ENCODE measurements at regions not wholly inside any gene's neighbourhood (a gene's known extent, or its start where the extent isn't known, plus 50 kb on each side); places are given as distances from the start of the nearest gene placed in this dataset.
"Not testable (repeated sequence)": the region's sequence is repeated elsewhere in the genome, so short reads cannot be mapped to it uniquely, and the experiment has no call there.

DNA sequence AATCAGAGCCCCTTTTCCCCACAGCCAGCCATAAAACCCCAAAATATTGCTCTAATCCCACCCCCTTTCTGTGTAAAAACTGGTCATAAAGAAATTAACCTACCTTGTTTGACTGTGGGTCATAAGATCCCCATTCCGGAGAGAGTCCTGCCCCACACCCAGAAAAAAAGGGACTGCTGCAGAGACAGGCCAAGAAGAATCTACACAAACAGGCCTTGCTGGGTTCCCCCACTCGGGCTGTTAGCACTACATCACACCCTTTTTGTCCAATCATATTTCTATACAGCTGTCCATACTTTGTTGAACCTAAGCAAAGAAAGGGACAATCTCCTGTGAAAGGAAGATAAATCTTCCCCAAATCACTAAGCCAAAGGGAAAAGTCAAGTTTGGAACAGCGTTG is 84.4 kb upstream of the MFGE8 start:
- no peak for DNase-seq

DNA sequence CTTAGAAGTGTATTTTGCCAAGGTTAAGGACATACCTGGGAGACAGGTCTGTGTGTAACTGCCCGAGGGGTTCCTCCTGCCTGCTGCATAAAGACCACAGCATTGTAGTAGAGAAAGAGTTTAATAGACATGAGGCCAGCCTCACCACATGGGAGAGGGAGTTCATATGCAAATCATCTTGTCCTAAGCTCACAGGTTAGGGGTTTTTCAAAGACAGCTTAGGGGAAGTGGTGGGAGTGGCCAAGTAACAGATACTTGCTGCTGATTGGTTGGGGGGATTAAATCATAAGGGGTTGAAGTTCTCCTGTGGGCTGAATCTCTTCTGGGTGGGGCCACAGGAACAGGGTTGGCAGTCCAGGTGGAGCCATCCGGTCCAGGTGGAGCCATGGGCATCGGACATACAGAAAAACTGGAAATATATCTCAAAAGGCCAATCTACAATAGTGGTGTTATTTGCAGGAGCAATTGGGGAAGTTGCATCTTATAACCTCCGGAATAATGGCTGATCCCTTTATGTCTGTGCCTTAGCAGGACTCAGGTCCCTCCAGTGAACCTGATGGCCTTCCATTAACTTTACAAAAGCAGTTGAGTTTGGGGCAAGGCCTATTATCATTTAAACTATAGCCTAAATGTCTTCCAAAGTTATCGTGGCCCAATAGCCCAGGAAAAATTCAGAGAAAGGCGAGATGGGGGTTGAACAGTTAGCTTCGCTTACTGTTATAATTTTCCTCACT is 86.0 kb upstream of the MFGE8 start:
- DNase-seq = no peak

DNA sequence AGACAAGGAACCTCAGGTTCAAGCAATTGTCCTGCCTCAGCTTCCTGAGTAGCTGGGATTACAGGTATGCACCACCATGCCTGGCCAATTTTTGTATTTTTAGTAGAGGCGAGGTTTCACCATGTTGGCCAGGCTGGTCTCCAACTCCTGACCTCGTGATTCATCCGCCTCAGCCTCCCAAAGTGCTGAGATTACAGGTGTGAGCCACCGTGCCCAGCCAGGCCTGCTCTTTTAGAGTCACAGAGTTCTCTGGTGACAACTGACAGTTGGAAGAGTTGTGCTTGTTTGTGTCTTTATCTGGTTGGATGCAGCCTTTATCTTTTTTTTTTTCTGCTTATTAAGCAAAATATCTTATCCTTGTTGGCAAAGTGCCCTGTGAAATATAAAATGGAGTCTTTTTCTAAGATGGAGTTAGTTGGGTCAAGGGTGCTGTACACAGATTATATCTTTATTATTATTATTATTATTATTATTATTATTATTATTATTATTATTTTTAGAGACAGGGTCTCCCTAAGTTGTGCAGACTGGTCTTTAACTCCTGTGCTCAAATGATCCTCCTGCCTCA is 86.5 kb upstream of the ABHD2 start:
- not testable (repeated sequence) for DNase-seq

DNA sequence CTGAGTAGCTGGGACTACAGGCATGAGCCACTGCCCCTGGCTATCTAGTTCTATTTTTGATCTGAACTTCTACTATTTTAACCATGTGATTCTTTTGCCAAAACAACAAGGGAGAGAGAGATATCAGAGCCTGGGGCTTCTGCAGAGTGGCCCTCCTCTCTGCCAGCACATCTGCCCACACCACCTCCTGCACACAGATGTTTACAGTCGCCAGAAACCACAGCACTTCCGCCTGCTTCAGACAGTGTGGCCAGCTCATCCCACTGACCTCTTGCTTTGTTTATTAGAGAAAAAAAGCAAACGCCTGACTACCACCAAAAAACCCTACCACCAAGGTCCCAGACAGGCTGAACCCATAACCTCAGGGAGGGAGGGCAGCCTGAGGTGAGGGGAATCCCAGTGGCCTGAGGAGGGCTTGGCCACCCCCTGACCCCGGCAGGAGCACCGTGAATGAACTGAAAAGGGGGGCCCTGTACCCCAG is 85.9 kb upstream of the ABHD2 start:
- no peak for DNase-seq

DNA sequence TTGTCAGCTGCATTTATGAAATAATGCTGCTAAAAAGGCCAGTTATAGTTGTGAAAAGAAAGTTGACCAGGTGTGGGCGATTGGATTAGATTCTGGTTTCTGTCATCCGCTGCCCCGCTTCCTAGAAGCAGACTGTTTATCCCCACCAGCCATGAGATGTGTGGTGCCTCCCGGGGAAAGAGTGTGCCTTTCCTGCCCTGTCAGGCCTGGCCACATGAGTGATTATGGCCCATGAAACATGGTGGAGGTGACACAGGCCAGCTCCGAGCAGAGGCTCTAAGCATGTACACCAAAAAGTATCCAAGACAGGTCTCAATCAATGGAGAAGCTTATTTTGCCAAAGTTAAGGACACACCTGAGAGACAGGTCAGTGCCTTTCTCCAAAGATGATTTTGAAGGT is 85.4 kb upstream of the ABHD2 start:
- no peak for DNase-seq

DNA sequence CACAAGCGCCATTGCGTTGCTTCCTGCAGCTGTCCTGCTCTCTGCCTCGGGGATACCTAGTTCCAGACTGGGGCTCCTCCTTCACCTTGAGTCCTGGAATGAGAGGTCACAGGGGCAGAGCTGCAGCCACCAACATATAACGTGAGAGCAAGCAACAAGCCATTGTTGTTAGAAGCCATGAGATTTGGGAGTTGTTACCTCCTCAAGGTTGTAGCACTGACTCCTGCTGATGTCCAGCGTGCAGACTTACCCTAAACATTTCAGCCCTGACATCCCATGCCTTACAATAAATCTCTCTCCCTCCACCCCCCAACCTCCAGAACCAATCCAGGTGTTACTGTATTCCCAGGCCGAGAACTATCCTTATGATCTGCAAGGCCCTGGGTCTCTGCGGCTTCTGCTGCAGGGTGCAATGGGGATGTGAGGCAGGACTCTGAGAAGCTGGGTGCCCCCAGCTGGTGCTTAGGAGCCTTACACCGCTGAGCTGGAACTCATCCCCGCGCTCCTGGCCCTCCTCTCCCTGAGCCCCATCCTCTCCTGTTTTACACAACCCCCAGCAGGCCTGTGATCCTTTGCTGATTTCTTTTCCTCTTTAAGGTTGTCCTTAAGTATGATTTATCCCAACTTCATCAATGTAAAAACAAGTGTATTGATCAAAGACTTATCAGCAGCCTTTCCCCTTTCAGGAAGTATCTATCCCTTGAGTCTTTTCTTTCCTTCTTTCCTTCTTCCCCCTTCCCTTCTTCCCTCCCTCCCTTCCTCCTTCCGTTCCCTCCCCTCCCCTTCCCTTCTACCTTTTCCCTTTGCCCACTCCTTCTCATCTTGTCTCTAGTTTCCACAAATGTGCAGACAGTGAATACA is 84.2 kb upstream of the ABHD2 start:
- no peak for DNase-seq

DNA sequence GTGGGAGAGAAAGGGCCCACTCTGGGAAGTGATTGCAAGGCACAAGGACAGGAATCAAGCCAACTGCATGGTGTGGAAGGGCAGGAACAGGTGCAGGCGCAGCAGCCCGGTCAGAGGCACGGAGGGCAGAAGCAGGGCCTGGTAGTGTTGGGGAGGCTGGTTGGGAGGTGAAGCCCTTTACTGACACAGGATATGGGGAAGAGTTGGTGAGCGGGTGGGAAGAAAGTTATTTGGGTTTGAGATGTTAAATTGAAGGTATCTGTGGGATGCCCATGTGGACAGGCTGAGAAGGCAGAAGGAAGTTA is 83.6 kb upstream of the ABHD2 start:
- DNase-seq = no peak

DNA sequence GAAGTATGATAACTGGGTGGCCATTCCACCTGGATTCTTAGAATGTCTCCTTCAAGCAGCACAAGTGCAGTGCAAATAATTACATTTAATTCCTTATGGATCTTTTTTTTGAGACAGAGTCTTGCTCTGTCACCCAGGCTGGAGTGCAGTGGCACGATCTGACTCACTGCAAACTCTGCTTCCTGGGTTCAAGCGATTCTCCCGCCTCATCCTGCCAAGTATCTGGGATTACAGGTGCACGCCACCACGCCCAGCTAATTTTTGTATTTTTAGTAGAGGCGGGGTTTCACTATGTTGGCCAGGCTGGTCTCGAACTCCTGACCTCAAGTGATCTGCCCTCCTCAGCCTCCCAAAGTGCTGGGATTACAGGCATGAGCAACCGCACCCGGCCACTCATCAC is 80.7 kb upstream of the ABHD2 start:
- not testable (repeated sequence) for DNase-seq

DNA sequence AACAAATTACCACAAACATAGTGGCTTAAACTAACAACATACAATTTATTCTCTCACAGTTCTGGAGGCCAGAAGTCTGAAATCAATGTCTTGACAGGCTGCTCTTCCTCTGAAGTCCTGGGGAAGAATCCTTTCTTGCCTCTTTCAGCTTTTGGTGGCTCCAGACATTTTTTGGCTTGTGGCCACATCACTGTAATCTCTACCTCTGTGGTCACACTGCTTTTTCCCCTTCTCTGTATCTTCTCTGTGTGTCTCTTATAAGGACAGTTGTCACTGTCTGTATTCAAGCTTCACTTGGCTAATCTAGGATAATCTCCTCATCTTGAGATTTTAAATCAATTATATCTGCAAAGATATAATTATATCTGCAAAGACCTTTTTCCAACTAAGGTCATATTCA is 80.3 kb upstream of the ABHD2 start:
- DNase-seq = no peak

DNA sequence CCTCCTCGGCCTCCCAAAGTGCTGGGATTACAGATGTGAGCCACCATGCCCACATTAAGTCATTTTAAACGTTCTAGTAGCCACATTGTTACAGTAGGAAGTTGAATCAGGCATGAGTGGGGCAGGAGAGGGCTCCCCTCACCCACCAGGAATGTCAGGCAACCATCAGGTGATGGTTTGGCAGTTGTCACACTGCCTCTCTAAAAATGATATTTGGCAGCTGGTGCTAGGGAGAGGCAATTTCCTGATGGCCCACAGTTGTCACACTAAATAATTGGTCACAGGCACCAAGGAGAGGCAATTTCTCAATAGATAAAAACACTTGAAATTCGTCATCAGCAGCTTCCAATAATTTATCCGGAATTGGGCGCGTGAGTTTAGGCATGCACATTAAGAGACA is 79.2 kb upstream of the ABHD2 start:
- no peak for DNase-seq

DNA sequence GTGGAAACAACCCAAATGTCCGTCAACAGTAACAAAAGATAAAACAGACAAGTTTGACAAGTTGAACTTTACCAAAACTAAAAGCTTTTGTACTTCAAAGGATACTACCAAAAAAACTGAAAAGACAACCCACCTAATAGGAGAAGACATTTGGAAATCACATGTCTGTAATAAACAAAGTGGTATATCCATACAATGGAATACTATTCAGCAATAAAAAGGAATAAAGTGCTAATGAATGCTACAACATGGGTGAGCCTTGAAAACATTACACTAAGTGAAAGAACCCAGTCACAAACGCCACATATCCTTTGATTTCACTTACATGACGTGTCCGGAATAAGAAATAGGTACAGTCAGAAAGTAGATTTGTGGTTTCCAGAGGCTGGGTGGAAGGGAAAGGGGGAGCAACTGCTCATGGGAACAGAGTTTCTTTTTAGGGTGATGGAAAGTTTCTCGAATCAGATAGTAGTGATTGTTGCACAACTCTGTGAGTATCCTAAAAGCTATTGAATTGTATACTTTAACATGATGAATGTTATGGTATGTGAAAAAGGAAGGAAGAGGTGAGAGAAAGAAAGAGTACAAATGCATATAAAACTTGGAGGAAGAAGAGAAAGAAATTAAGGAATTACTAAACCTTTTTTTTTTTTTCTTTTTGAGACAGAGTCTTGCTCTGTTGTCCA is 72.7 kb upstream of the ABHD2 start:
- no peak for DNase-seq

DNA sequence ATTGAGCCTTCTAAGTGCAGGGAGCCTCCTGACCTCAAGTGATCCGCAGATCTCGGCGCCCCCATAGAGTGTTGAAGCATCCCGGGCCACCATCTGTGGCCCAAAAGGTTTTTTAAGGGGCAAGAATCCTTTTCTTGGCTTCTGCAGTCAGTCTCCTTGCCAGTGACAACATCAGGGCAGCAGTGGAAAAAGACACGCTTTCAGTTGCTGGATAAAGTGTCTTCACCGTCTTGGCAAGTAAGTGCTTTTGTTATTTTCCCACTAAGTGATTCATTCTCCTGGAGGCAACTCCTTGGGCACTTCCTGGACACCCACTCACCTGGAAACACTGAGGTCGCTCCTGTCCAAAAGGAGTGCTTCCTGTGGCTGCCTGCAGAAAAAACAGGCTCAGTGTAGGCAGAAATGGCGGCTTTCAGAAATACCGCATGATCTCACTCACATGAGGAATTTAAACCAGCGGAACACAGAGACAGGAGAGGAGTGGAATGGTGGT is 71.7 kb upstream of the ABHD2 start:
- DNase-seq = no peak

DNA sequence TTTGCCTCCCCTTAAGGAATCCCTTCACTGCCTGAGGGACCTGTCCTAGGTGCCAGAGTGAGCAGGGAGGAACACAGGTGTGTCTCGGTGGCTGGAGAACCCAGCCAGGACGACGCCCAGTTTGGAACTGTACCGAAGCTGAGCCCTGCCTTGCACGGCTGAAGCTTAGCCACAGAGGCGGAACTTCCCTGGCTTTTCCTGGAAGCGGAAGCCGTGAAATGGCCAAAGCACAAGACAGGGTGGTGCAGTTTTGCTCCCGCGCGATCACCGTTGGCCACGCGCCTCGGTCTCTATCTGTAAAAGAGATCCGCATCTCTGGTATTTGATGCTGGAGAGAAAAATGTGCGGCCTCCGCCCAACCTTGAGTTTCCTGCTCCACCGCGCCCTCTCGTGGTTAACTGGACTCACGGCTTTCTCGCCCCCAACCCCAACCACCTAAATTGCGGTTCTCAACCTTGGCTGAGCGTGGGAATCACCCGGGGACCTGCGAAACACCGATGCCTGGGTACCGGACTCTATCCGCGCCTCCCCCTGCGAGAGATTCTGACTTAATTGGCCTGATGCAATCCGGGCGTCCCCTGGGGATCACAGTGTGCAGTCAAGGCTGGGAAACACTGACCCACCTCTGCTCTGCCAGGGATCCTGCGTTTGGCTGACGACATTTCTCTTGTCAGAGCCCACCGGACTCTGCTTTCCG is 70.7 kb upstream of the ABHD2 start:
- DNase-seq = peak; percentile 44

DNA sequence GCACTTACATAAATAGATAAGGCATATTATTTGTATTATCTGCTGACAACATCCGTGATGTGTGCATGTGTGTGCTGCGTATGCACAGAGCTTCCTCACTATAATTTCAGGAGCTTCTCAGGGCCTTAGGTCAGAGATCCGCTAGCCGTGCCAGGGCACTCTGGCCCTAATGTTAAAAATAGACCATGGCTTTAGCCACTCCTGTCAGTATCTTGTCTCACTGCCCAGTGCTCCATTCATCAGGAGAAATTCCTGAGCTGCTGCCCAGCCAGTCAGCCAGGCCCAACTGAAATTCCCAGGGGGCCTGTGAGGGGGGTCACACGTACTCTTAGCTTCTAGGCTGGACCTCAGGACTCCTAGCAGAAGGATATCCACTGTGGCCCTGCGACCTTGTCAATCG is 70.0 kb upstream of the ABHD2 start:
- no peak for DNase-seq

DNA sequence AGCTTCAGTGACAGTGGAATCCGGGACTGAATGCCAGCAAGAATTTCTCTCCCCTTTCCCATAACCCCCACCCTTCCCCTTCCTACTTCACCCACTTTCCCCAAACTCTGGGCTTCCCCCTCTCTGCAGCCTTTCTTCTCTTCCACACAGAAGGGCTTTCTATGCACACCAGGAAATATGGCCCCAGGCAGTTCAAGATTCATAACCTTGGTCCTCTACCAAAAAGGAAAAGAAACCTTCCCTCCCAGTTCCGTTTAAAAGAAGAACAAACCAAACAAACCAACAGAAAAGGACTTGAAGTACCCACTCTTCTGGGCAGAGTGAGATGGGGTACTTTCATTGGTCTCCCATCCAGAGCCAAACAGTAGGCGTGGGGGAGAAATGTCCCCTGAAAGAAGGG is 68.8 kb upstream of the ABHD2 start:
- DNase-seq = no peak

DNA sequence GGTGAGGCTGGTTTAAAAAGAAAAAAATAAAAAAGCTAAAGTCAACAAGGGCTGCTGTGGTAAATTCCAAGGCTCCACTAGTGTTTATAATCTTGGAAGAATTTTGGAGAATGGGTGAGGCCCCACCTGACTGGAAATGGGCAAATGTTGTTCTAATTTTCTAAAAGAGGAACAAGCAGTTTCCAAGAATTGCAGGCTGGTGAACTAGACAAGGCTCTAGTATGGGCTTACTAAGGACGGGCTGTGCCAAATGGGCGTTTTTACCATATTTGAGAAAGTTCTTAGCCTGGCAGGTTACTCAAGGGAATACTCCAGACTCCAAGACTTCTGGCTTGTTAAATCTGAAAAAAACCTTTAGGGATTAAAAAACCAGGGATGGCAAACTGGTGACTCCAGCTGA is 67.0 kb upstream of the ABHD2 start:
- no peak for DNase-seq

DNA sequence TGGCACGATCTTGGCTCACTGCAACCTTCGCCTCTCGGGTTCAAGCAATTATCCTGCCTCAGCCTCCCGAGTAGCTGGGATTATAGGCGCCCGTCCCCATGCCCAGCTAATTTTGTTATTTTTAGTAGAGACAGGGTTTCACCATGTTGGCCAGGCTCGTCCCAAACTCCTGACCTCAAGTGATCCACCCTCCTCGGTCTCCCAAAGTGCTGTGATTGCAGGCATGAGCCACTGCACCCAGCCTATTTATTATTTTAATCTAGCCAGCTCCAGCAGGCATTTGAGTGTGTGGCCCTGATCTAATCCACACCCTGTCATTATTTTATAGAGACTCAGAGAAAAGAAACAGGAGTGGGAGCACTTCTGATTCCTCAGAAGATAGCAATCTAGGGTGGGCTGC is 66.4 kb upstream of the ABHD2 start:
- DNase-seq = not testable (repeated sequence)

DNA sequence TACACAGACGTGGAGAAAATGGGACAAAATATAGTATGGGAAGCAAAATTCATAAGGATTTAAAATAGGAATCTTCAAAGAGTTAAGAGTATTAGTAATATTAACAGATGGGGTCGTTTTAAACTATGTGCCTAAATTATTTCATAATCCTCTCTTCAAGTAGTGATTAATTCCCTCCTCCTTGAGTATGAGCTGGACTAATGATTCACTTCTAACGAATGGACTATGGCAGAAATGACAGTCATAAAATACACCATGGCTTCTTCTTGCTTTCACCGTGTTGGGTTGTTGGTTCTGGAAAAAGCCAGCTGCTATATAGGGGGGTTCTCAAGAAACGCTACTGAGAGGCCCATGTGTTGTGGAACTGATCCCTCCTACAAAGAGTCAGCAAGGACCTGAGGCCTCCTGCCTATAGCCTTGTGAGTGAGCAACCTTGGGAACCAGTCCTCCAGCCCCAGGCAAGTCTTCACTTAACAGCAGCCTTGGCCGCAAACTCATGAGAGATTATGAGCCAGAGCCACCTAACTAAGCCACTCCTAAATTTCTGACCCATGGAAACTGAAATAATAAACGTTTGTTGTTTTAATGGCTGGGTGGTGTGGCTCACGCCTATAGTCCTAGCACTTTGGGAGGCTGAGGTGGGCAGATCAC is 64.8 kb upstream of the ABHD2 start:
- no peak for DNase-seq

DNA sequence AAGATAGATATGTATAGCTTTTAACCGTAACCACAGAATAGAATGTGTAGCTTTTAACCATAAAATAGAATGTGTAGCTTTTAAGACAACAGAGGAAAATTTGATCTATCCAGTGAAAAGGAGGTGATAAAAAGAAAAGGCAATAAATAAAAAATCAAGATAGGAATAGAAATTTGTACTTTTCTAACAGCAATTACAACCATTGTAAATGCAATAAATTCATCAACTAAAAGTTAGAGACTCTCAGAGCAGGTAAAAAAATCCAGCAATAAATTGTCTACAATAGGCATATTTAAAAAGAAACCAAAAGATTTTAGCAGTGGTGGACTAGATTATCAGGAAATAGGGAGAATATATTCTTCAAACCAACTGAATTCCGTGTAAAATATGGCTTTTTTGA is 63.8 kb upstream of the ABHD2 start:
- no peak for DNase-seq

DNA sequence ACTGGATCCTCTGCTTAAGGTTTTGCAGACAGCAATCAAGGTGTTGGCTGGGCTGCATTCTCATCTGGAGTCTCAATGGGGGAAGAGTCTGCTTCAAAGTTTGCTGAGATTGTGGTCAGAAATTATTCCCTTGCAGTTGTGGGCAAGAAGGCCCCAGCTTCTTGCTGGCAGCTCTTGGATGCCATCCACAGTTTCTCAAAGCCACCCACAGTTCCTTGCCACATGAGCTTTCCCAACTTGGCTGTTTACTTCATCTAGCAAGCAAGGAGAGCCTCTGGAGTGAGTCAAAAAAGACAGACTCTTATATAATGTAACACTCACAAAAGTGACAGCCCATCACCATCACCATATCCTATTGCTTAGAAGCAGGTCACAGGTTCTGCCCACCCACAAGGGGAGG is 62.1 kb upstream of the ABHD2 start:
- DNase-seq = no peak

DNA sequence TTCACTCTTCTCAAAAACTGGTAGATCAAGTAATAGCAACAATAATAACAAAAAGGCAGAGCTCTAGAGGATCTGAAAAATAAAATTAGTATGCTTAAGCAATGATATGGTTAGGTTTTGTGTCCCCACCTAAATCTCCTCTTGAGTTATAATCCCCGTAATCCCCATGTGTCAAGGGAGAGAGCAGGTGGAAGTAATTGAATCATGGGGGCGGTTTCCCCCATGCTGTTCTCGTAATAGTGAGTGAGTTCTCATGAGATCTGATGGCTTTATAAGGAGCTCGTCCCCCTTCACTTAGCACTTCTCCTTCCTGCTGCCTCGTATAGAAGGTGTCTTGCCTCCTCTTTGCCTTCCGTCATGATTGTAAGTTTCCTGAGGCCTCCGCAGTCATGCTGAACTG is 60.2 kb upstream of the ABHD2 start:
- no peak for DNase-seq

DNA sequence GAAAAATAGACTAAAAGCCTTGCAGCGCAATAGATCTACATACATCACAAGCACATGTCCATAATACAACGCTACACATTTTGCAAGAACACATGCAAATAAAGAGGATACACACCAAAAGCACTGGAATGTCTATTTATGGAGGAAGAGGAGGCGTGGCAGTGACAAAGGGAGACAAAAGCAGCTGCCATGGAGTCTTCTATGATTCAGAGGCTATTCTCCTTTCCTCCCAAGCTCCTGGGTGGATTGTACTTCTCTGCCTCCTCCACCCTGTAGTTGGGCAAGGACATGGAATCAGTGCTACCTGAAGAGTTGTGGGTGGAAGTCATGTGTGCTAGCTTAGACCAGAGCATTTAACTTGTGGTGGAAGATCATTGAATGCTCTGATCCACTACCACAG is 57.9 kb upstream of the ABHD2 start:
- no peak for DNase-seq

Measured in NCI-H1417 treated with DMSO at 0.1 percent for 48 hours (cell line).